SK-N-SH treated with all-trans-retinoic acid at 6 μM for 48 hours (cell line): ENCODE measurements at regions not wholly inside any gene's neighbourhood (a gene's known extent, or its start where the extent isn't known, plus 50 kb on each side); places are given as distances from the start of the nearest gene placed in this dataset.

ENCODE experiments used
- BACH2 ChIP-seq: fragments of 250-450 bp; sonication (Bioruptor Pico); IDR thresholded peaks from 2 replicates; pipeline ENCODE4 v1.9.0; 2021; ENCODE audit warnings: mild to moderate bottlenecking, borderline replicate concordance
- ISL1 ChIP-seq: fragments of 250-450 bp; sonication (Bioruptor Pico); IDR thresholded peaks from 2 replicates; pipeline ENCODE4 v2.1.2; 2022; ENCODE audit warnings: mild to moderate bottlenecking, moderate library complexity
- ZFP30 ChIP-seq: fragments of 450-650 bp; formaldehyde crosslinking; IDR thresholded peaks from 2 replicates; pipeline ENCODE4 v1.5.0; 2022; ENCODE audit warnings: mild to moderate bottlenecking, moderate library complexity
- ZNF70 ChIP-seq: fragments of 450-650 bp; formaldehyde crosslinking; IDR thresholded peaks from 2 replicates; pipeline ENCODE4 v1.5.0; 2020; ENCODE audit warnings: mild to moderate bottlenecking, moderate library complexity

GRCh38 chr2:43123486-43123885, 102.9 kb downstream of the ZFP36L2 start:
- no peak for TF ChIP-seq ZNF70 (CRISPR knock-in tag)
- TF ChIP-seq ZFP30, result no peak
- TF ChIP-seq ISL1 (CRISPR knock-in tag), result no peak
- TF ChIP-seq BACH2, result no peak
